PC-9 (cell line): ENCODE measurements at regions not wholly inside any gene's neighbourhood (a gene's known extent, or its start where the extent isn't known, plus 50 kb on each side); places are given as distances from the start of the nearest gene placed in this dataset.

Experiments used
- BruUV-seq: library from RNA; stranded (reverse); fragments of 400-500 nt; replicated peaks from 2 replicates; lab custom pipeline; 2021; lab: Mats Ljungman, UMichigan
- CTCF ChIA-PET: fragments of 300-600 bp; sonication (Branson Sonifier 250); formaldehyde crosslinking; loops from one replicate; lab custom pipeline; 2022; ENCODE audit warnings: antibody characterized with exemption; lab: Charles Lee
- POLR2A ChIA-PET: fragments of 300-600 bp; sonication (Branson Sonifier 250); formaldehyde crosslinking; loops from one replicate; lab custom pipeline; 2022; ENCODE audit warnings: antibody characterized with exemption; ENCODE audit not compliant: unreplicated experiment; lab: Charles Lee
- DNase-seq, 2 experiments: peaks; one replicate each; pipeline versions ENCODE4 v3.0.0 to v3.0.0-alpha.2; 2015 to 2022; ENCODE audit warnings: mixed read lengths in 1 of 2
- H2AFZ ChIP-seq: fragments of 200-600 bp; sonication (generic); 2 replicates; pipeline ENCODE4 v1.8.1; 2017; ENCODE audit warnings: antibody characterized with exemption
- H3F3A ChIP-seq: fragments of 200-600 bp; sonication (generic); 2 replicates; pipeline ENCODE4 v1.8.1; 2017; ENCODE audit warnings: antibody characterized with exemption, mild to moderate bottlenecking, low read depth; ENCODE audit not compliant: insufficient read depth
- H3K27ac ChIP-seq: fragments of 200-600 bp; sonication (generic); 2 replicates; pipeline ENCODE4 v1.6.1; 2016; ENCODE audit warnings: mixed run types
- H3K27me3 ChIP-seq: fragments of 200-600 bp; sonication (generic); 2 replicates; pipeline ENCODE4 v1.6.1; 2016; ENCODE audit warnings: low read depth, mixed run types; ENCODE audit not compliant: insufficient read depth
- H3K36me3 ChIP-seq: fragments of 200-600 bp; sonication (generic); 2 replicates; pipeline ENCODE4 v1.6.1; 2016; ENCODE audit warnings: low read depth, mixed run types
- H3K4me1 ChIP-seq: fragments of 200-600 bp; sonication (generic); replicated peaks from 2 replicates; pipeline ENCODE4 v1.6.1; 2016; ENCODE audit warnings: mixed run types; ENCODE audit not compliant: insufficient read depth
- H3K4me2 ChIP-seq: fragments of 200-600 bp; sonication (generic); 2 replicates; pipeline ENCODE4 v1.6.1; 2017; ENCODE audit warnings: mixed run types
- H3K4me3 ChIP-seq: fragments of 200-600 bp; sonication (generic); 2 replicates; pipeline ENCODE4 v1.6.1; 2016; ENCODE audit warnings: mixed run types
- H3K79me2 ChIP-seq: fragments of 200-600 bp; sonication (generic); 2 replicates; pipeline ENCODE4 v1.6.1; 2017; ENCODE audit warnings: low read depth, mixed run types
- H3K9me2 ChIP-seq: fragments of 200-600 bp; sonication (generic); 2 replicates; pipeline ENCODE4 v1.8.1; 2017; ENCODE audit warnings: mild to moderate bottlenecking; ENCODE audit not compliant: insufficient read depth
- H3K9me3 ChIP-seq: fragments of 200-600 bp; sonication (generic); 2 replicates; pipeline ENCODE4 v1.8.1; 2016; ENCODE audit warnings: low read depth; ENCODE audit not compliant: insufficient read depth
- H4K20me1 ChIP-seq: fragments of 200-600 bp; sonication (generic); 2 replicates; pipeline ENCODE4 v1.8.1; 2017; ENCODE audit not compliant: insufficient read depth
- EZH2 ChIP-seq: fragments of 200-600 bp; sonication (generic); IDR thresholded peaks from 2 replicates; pipeline ENCODE4 v1.8.0; 2017; ENCODE audit warnings: antibody characterized with exemption, low read depth
- intact Hi-C: fragments of 100-400 bp; cut with micrococcal nuclease; formaldehyde crosslinking; loops from one replicate; pipeline ENCODE4 v1.10.0; 2022; ENCODE audit not compliant: unreplicated experiment
- TF ChIP-seq, protein P1 (sequence below): fragments of 200-600 bp; sonication (generic); conservative IDR thresholded peaks from 2 replicates; pipeline ENCODE4 v1.6.1; 2017; ENCODE audit warnings: mixed run types, antibody characterized with exemption, mild to moderate bottlenecking, moderate library complexity

DNA sequence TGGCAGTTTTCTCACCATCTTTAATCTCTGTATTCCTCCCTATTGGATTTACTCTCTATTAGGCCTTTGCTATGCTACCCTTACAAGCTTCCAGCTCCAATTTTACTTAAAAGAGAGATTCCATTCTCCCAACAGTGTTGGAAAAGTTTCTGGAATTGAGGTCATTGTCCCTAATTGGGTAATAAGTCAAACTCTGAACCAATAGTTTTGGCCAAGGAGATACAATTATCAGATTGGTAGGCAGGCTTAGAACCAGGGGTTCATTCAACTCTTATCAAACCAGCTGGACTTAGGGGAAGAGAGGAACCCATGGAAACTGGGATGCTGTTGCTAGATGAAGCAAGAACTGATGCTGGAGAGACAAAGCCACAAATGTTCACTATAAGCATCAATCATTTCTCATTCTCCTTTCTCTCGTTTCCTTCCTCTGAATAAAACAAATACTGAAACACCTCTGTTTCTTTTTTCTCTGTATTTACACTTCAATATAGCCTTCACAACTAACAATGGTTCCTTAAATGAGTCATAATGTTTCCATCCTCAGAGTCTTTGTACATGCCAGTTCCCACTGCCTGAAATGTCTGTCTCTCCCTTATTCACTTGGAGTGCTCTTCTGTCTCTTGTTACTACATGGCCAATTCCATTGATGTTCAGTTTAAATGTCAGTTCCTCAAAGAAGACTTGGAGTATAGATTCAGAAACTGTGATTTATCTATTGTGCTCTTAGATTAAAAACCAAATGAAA is 587.3 kb downstream of the GABRG2 start:
- Histone ChIP-seq H3K36me3 (no peaks in the 10 kb centered on the region), H3K27ac (no peak overlapping the region), H3K9me3 (no peaks in the 10 kb centered on the region), H3K4me1 (no peaks in the 10 kb centered on the region), H3K79me2 (no peaks in the 10 kb centered on the region), H4K20me1 (no peaks in the 10 kb centered on the region), H3K9me2 (peaks cover 5% of the 10 kb centered on the region; the same call in 1 of the 2 replicates), H3K27me3 (no peaks in the 10 kb centered on the region), H3K4me3 (no peak overlapping the region), H2AFZ (no peak overlapping the region), H3F3A (no peaks in the 10 kb centered on the region), H3K4me2 (no peak overlapping the region)
- TF ChIP-seq, protein P1, sequence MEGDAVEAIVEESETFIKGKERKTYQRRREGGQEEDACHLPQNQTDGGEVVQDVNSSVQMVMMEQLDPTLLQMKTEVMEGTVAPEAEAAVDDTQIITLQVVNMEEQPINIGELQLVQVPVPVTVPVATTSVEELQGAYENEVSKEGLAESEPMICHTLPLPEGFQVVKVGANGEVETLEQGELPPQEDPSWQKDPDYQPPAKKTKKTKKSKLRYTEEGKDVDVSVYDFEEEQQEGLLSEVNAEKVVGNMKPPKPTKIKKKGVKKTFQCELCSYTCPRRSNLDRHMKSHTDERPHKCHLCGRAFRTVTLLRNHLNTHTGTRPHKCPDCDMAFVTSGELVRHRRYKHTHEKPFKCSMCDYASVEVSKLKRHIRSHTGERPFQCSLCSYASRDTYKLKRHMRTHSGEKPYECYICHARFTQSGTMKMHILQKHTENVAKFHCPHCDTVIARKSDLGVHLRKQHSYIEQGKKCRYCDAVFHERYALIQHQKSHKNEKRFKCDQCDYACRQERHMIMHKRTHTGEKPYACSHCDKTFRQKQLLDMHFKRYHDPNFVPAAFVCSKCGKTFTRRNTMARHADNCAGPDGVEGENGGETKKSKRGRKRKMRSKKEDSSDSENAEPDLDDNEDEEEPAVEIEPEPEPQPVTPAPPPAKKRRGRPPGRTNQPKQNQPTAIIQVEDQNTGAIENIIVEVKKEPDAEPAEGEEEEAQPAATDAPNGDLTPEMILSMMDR, result no peak
- TF ChIP-seq EZH2, result no peak
- POLR2A ChIA-PET, result no interaction called here
- intact Hi-C loops, result no loop called here
- DNase-seq, result no peak
- CTCF ChIA-PET, result no interaction called here
- no TSS peak for BruUV-seq

- Histone ChIP-seq H3F3A (no peaks in the 10 kb centered on the region), H3K4me3 (no peak overlapping the region), H3K27me3 (no peaks in the 10 kb centered on the region), H3K4me1 (no peaks in the 10 kb centered on the region), H2AFZ (no peak overlapping the region), H3K9me2 (peaks cover 5% of the 10 kb centered on the region; the same call in 1 of the 2 replicates), H3K36me3 (no peaks in the 10 kb centered on the region), H3K4me2 (no peak overlapping the region), H3K9me3 (no peaks in the 10 kb centered on the region), H4K20me1 (no peaks in the 10 kb centered on the region), H3K79me2 (no peaks in the 10 kb centered on the region), H3K27ac (no peak overlapping the region)
- no peak for DNase-seq
- ChIA-PET POLR2A (no interaction called here), CTCF (no interaction called here)
- TF ChIP-seq EZH2, result no peak
- TF ChIP-seq, protein P1, result no peak
- intact Hi-C loops, result no loop called here
- no TSS peak for BruUV-seq
These were observed 589.5 kb downstream of the GABRG2 start for GRCh38 chr5:162657076-162657475.

GRCh38 chr5:162664846-162665245 is 597.3 kb downstream of the GABRG2 start:
- no peak overlapping the region for H3K4me2 ChIP-seq
- no peaks in the 10 kb centered on the region for H3F3A ChIP-seq
- H3K79me2 ChIP-seq, result no peaks in the 10 kb centered on the region
- intact Hi-C loops, result no loop called here
- no peaks in the 10 kb centered on the region for H3K36me3 ChIP-seq
- TF ChIP-seq, protein P1, result no peak
- TF ChIP-seq EZH2, result no peak
- H3K9me2 ChIP-seq, result no peaks in the 10 kb centered on the region
- no peak overlapping the region for H3K27ac ChIP-seq
- H3K9me3 ChIP-seq, result no peaks in the 10 kb centered on the region
- H3K4me3 ChIP-seq, result no peak overlapping the region
- no peak for DNase-seq
- CTCF ChIA-PET, result no interaction called here
- H4K20me1 ChIP-seq, result no peaks in the 10 kb centered on the region
- BruUV-seq, result no TSS peak
- no peak overlapping the region for H2AFZ ChIP-seq
- no peaks in the 10 kb centered on the region for H3K27me3 ChIP-seq
- no peaks in the 10 kb centered on the region for H3K4me1 ChIP-seq
- POLR2A ChIA-PET, result no interaction called here
